ENCODE measurements at regions not wholly inside any gene's neighbourhood (a gene's known extent, or its start where the extent isn't known, plus 50 kb on each side); places are given as distances from the start of the nearest gene placed in this dataset.
"Not testable (repeated sequence)": the region's sequence is repeated elsewhere in the genome, so short reads cannot be mapped to it uniquely, and the experiment has no call there.

- not testable (repeated sequence) for DNase-seq (ENCODE audit: low spot score)
These were observed 94.4 kb downstream of the LSM3 start for GRCh38 chr3:14272959-14273560.

GRCh38 chr3:14273901-14274611 is 95.4 kb downstream of the LSM3 start:
- no peak for DNase-seq (ENCODE audit: low spot score)

GRCh38 chr3:14274612-14274936 is 96.0 kb downstream of the LSM3 start:
- DNase-seq (ENCODE audit: low spot score) = no peak

- DNase-seq (ENCODE audit: low spot score) = peak; percentile 5
These were observed 96.7 kb downstream of the LSM3 start for GRCh38 chr3:14274999-14275961.

GRCh38 chr3:14275962-14276909 is 97.6 kb downstream of the LSM3 start:
- DNase-seq (ENCODE audit: low spot score) = no peak

- DNase-seq (ENCODE audit: low spot score) = no peak
These were observed 98.9 kb downstream of the LSM3 start for GRCh38 chr3:14277557-14277956.

- DNase-seq (ENCODE audit: low spot score) = no peak
These were observed 99.7 kb downstream of the LSM3 start for GRCh38 chr3:14278265-14278798.

- no peak for DNase-seq (ENCODE audit: low spot score)
These were observed 100.4 kb downstream of the LSM3 start for GRCh38 chr3:14278799-14279625.

- DNase-seq (ENCODE audit: low spot score) = no peak
These were observed 101.0 kb downstream of the LSM3 start for GRCh38 chr3:14279626-14280061.

- DNase-seq (ENCODE audit: low spot score) = no peak
These were observed 101.7 kb downstream of the LSM3 start for GRCh38 chr3:14280326-14280725.

- DNase-seq (ENCODE audit: low spot score) = no peak
These were observed 102.4 kb downstream of the LSM3 start for GRCh38 chr3:14281053-14281452.

GRCh38 chr3:14282001-14282705 is 103.5 kb downstream of the LSM3 start:
- no peak for DNase-seq (ENCODE audit: low spot score)

- DNase-seq (ENCODE audit: low spot score) = no peak
These were observed 104.1 kb downstream of the LSM3 start for GRCh38 chr3:14282706-14283075.

GRCh38 chr3:14283092-14283812 is 104.6 kb downstream of the LSM3 start:
- no peak for DNase-seq (ENCODE audit: low spot score)

GRCh38 chr3:14283813-14284438 is 105.3 kb downstream of the LSM3 start:
- no peak for DNase-seq (ENCODE audit: low spot score)

GRCh38 chr3:14284694-14285547 is 106.3 kb downstream of the LSM3 start:
- no peak for DNase-seq (ENCODE audit: low spot score)

- no peak for DNase-seq (ENCODE audit: low spot score)
These were observed 106.9 kb downstream of the LSM3 start for GRCh38 chr3:14285548-14285925.

Measured in CD4-positive, alpha-beta T cell treated with Interleukin-2 at 100 ng/mL for 4 hours (primary cell).